ENCODE measurements at regions not wholly inside any gene's neighbourhood (a gene's known extent, or its start where the extent isn't known, plus 50 kb on each side); places are given as distances from the start of the nearest gene placed in this dataset.

- Histone ChIP-seq H3K9me3 (ENCODE audit: control insufficient read depth in 3 of 3, low read length in 3 of 3) (no peaks in the 10 kb centered on the region), H3K9ac (ENCODE audit: low read depth in 1 of 3, low read length in 3 of 3) (no peak overlapping the region), H3K27ac (ENCODE audit: low read depth, low read length) (no peak overlapping the region), H3K36me3 (ENCODE audit: control insufficient read depth in 3 of 3, insufficient read depth in 3 of 3, low read length in 3 of 3) (no peaks in the 10 kb centered on the region), H3K4me3 (ENCODE audit: low read length in 3 of 3) (no peak overlapping the region), H3K27me3 (ENCODE audit: control insufficient read depth in 3 of 3, insufficient read depth in 3 of 3, low read length in 3 of 3) (no peaks in the 10 kb centered on the region), H3K4me1 (ENCODE audit: control insufficient read depth in 3 of 3, insufficient read depth in 3 of 3, low read length in 3 of 3) (no peaks in the 10 kb centered on the region)
Observed at GRCh38 chr15:38059665-38060064, 125.2 kb downstream of the TMCO5A start.

- H3K4me3 ChIP-seq (ENCODE audit: low read length in 3 of 3) = no peak overlapping the region
Observed at GRCh38 chr15:38061856-38062649, 127.6 kb downstream of the TMCO5A start.

GRCh38 chr15:38062696-38063095 is 128.3 kb downstream of the TMCO5A start:
- no peaks in the 10 kb centered on the region for H3K4me1 ChIP-seq (ENCODE audit: control insufficient read depth in 3 of 3, insufficient read depth in 3 of 3, low read length in 3 of 3)
- H3K36me3 ChIP-seq (ENCODE audit: control insufficient read depth in 3 of 3, insufficient read depth in 3 of 3, low read length in 3 of 3) = no peaks in the 10 kb centered on the region
- no peaks in the 10 kb centered on the region for H3K27me3 ChIP-seq (ENCODE audit: control insufficient read depth in 3 of 3, insufficient read depth in 3 of 3, low read length in 3 of 3)
- no peak overlapping the region for H3K27ac ChIP-seq (ENCODE audit: low read depth, low read length)
- H3K4me3 ChIP-seq (ENCODE audit: low read length in 3 of 3) = no peak overlapping the region
- no peak overlapping the region for H3K9ac ChIP-seq (ENCODE audit: low read depth in 1 of 3, low read length in 3 of 3)
- no peaks in the 10 kb centered on the region for H3K9me3 ChIP-seq (ENCODE audit: control insufficient read depth in 3 of 3, low read length in 3 of 3)

More at GRCh38 chr15:38061856-38062649, 127.6 kb downstream of the TMCO5A start:
- H3K36me3 ChIP-seq (ENCODE audit: control insufficient read depth in 3 of 3, insufficient read depth in 3 of 3, low read length in 3 of 3) = no peaks in the 10 kb centered on the region
- no peak overlapping the region for H3K27ac ChIP-seq (ENCODE audit: low read depth, low read length)
- no peaks in the 10 kb centered on the region for H3K9me3 ChIP-seq (ENCODE audit: control insufficient read depth in 3 of 3, low read length in 3 of 3)
- H3K4me1 ChIP-seq (ENCODE audit: control insufficient read depth in 3 of 3, insufficient read depth in 3 of 3, low read length in 3 of 3) = no peaks in the 10 kb centered on the region
- no peaks in the 10 kb centered on the region for H3K27me3 ChIP-seq (ENCODE audit: control insufficient read depth in 3 of 3, insufficient read depth in 3 of 3, low read length in 3 of 3)
- no peak overlapping the region for H3K9ac ChIP-seq (ENCODE audit: low read depth in 1 of 3, low read length in 3 of 3)

GRCh38 chr15:38065721-38066345 is 131.4 kb downstream of the TMCO5A start:
- no peak overlapping the region for H3K27ac ChIP-seq (ENCODE audit: low read depth, low read length)
- no peaks in the 10 kb centered on the region for H3K27me3 ChIP-seq (ENCODE audit: control insufficient read depth in 3 of 3, insufficient read depth in 3 of 3, low read length in 3 of 3)
- no peak overlapping the region for H3K9ac ChIP-seq (ENCODE audit: low read depth in 1 of 3, low read length in 3 of 3)

GRCh38 chr15:38066612-38067011 is 132.2 kb downstream of the TMCO5A start:
- Histone ChIP-seq H3K9me3 (ENCODE audit: control insufficient read depth in 3 of 3, low read length in 3 of 3) (no peaks in the 10 kb centered on the region), H3K27me3 (ENCODE audit: control insufficient read depth in 3 of 3, insufficient read depth in 3 of 3, low read length in 3 of 3) (peaks cover 0 to 1% (median 0%) of the 10 kb centered on the region in 3 donors), H3K4me1 (ENCODE audit: control insufficient read depth in 3 of 3, insufficient read depth in 3 of 3, low read length in 3 of 3) (peaks cover 0 to 6% (median 4%) of the 10 kb centered on the region in 3 donors), H3K9ac (ENCODE audit: low read depth in 1 of 3, low read length in 3 of 3) (no peak overlapping the region), H3K36me3 (ENCODE audit: control insufficient read depth in 3 of 3, insufficient read depth in 3 of 3, low read length in 3 of 3) (no peaks in the 10 kb centered on the region), H3K4me3 (ENCODE audit: low read length in 3 of 3) (no peak overlapping the region), H3K27ac (ENCODE audit: low read depth, low read length) (no peak overlapping the region)

More at GRCh38 chr15:38065721-38066345, 131.4 kb downstream of the TMCO5A start:
- Histone ChIP-seq H3K9me3 (ENCODE audit: control insufficient read depth in 3 of 3, low read length in 3 of 3) (no peaks in the 10 kb centered on the region), H3K4me1 (ENCODE audit: control insufficient read depth in 3 of 3, insufficient read depth in 3 of 3, low read length in 3 of 3) (peaks cover 0 to 6% (median 4%) of the 10 kb centered on the region in 3 donors), H3K4me3 (ENCODE audit: low read length in 3 of 3) (no peak overlapping the region), H3K36me3 (ENCODE audit: control insufficient read depth in 3 of 3, insufficient read depth in 3 of 3, low read length in 3 of 3) (no peaks in the 10 kb centered on the region)

- no peaks in the 10 kb centered on the region for H3K36me3 ChIP-seq (ENCODE audit: control insufficient read depth in 3 of 3, insufficient read depth in 3 of 3, low read length in 3 of 3)
- peak overlapping the region; percentile 72 for H3K27ac ChIP-seq (ENCODE audit: low read depth, low read length)
- H3K27me3 ChIP-seq (ENCODE audit: control insufficient read depth in 3 of 3, insufficient read depth in 3 of 3, low read length in 3 of 3) = peaks cover 0 to 3% (median 0%) of the 10 kb centered on the region in 3 donors
- no peak overlapping the region for H3K9ac ChIP-seq (ENCODE audit: low read depth in 1 of 3, low read length in 3 of 3)
- peaks cover 12 to 18% (median 18%) of the 10 kb centered on the region in 3 donors for H3K4me1 ChIP-seq (ENCODE audit: control insufficient read depth in 3 of 3, insufficient read depth in 3 of 3, low read length in 3 of 3)
- peak overlapping the region in 2 of 3 donors; percentile 14 to 40 for H3K4me3 ChIP-seq (ENCODE audit: low read length in 3 of 3)
- H3K9me3 ChIP-seq (ENCODE audit: control insufficient read depth in 3 of 3, low read length in 3 of 3) = no peaks in the 10 kb centered on the region
Observed at GRCh38 chr15:38068626-38069391, 134.4 kb downstream of the TMCO5A start.

- peaks cover 12 to 18% (median 18%) of the 10 kb centered on the region in 3 donors for H3K4me1 ChIP-seq (ENCODE audit: control insufficient read depth in 3 of 3, insufficient read depth in 3 of 3, low read length in 3 of 3)
- no peaks in the 10 kb centered on the region for H3K9me3 ChIP-seq (ENCODE audit: control insufficient read depth in 3 of 3, low read length in 3 of 3)
- H3K27me3 ChIP-seq (ENCODE audit: control insufficient read depth in 3 of 3, insufficient read depth in 3 of 3, low read length in 3 of 3) = peaks cover 0 to 3% (median 0%) of the 10 kb centered on the region in 3 donors
- H3K4me3 ChIP-seq (ENCODE audit: low read length in 3 of 3) = peak overlapping the region in 1 of 3 donors; percentile 40
- H3K9ac ChIP-seq (ENCODE audit: low read depth in 1 of 3, low read length in 3 of 3) = no peak overlapping the region
- no peaks in the 10 kb centered on the region for H3K36me3 ChIP-seq (ENCODE audit: control insufficient read depth in 3 of 3, insufficient read depth in 3 of 3, low read length in 3 of 3)
- H3K27ac ChIP-seq (ENCODE audit: low read depth, low read length) = peak overlapping the region; percentile 72
Observed at GRCh38 chr15:38069511-38070011, 135.1 kb downstream of the TMCO5A start.

- Histone ChIP-seq H3K4me3 (ENCODE audit: low read length in 3 of 3) (no peak overlapping the region), H3K4me1 (ENCODE audit: control insufficient read depth in 3 of 3, insufficient read depth in 3 of 3, low read length in 3 of 3) (peaks cover 12 to 18% (median 18%) of the 10 kb centered on the region in 3 donors), H3K9ac (ENCODE audit: low read depth in 1 of 3, low read length in 3 of 3) (no peak overlapping the region), H3K36me3 (ENCODE audit: control insufficient read depth in 3 of 3, insufficient read depth in 3 of 3, low read length in 3 of 3) (no peaks in the 10 kb centered on the region), H3K9me3 (ENCODE audit: control insufficient read depth in 3 of 3, low read length in 3 of 3) (no peaks in the 10 kb centered on the region), H3K27me3 (ENCODE audit: control insufficient read depth in 3 of 3, insufficient read depth in 3 of 3, low read length in 3 of 3) (peaks cover 0 to 3% (median 0%) of the 10 kb centered on the region in 3 donors), H3K27ac (ENCODE audit: low read depth, low read length) (no peak overlapping the region)
Observed at GRCh38 chr15:38070778-38071177, 136.3 kb downstream of the TMCO5A start.

- Histone ChIP-seq H3K36me3 (ENCODE audit: control insufficient read depth in 3 of 3, insufficient read depth in 3 of 3, low read length in 3 of 3) (no peaks in the 10 kb centered on the region), H3K4me1 (ENCODE audit: control insufficient read depth in 3 of 3, insufficient read depth in 3 of 3, low read length in 3 of 3) (peaks cover 12 to 18% (median 18%) of the 10 kb centered on the region in 3 donors), H3K27ac (ENCODE audit: low read depth, low read length) (no peak overlapping the region), H3K9ac (ENCODE audit: low read depth in 1 of 3, low read length in 3 of 3) (peak overlapping the region in 1 of 3 donors; percentile 71), H3K4me3 (ENCODE audit: low read length in 3 of 3) (no peak overlapping the region), H3K9me3 (ENCODE audit: control insufficient read depth in 3 of 3, low read length in 3 of 3) (no peaks in the 10 kb centered on the region), H3K27me3 (ENCODE audit: control insufficient read depth in 3 of 3, insufficient read depth in 3 of 3, low read length in 3 of 3) (peaks cover 0 to 3% (median 0%) of the 10 kb centered on the region in 3 donors)
Observed at GRCh38 chr15:38071211-38071972, 137.0 kb downstream of the TMCO5A start.

Data from skeletal muscle tissue (tissue), 3 donors.